ENCODE measurements at regions not wholly inside any gene's neighbourhood (a gene's known extent, or its start where the extent isn't known, plus 50 kb on each side); places are given as distances from the start of the nearest gene placed in this dataset.

DNA sequence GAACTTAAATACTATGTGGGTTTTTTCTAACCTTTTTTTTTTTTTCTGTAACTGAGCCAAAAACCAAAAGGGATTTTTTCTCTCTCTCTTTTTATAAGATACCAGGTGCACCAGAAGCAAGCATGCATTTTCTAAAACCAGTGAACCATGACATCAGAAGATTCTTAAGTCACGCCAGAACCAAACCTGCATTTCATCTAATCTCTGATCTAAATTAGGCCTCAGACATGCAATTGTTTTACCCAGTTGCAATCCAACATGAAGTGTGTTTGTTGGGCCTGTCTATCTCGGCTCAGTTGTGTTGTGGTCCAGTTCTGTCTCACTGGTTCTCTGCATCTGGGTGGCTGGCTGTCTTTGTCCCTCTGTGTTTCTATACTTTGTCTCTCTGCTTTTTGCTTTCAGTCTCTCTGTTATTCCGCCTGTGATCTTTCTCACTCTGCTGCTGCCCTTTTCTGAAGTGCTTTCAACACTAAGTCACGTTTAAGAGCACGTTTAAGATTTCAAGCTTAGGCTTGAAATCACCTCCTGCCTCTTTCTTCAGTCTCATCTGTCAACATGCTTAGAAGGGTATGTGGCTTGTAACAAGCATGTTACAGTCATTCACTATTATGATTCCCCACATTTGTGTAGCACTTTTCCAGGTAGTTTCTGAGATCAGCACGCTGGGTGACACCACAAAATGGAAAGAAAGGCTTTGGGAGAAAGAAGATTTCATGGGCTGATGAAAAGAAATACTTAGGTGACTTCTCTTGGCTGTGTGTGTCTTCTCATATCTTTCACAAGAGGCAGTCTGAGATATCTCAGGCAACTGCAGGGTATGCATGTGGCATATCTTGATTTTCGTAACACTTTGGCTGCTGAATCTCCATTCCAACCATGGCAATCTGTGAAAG, 488.9 kb downstream of the SHISA9 start:
- TF ChIP-seq, protein P1, sequence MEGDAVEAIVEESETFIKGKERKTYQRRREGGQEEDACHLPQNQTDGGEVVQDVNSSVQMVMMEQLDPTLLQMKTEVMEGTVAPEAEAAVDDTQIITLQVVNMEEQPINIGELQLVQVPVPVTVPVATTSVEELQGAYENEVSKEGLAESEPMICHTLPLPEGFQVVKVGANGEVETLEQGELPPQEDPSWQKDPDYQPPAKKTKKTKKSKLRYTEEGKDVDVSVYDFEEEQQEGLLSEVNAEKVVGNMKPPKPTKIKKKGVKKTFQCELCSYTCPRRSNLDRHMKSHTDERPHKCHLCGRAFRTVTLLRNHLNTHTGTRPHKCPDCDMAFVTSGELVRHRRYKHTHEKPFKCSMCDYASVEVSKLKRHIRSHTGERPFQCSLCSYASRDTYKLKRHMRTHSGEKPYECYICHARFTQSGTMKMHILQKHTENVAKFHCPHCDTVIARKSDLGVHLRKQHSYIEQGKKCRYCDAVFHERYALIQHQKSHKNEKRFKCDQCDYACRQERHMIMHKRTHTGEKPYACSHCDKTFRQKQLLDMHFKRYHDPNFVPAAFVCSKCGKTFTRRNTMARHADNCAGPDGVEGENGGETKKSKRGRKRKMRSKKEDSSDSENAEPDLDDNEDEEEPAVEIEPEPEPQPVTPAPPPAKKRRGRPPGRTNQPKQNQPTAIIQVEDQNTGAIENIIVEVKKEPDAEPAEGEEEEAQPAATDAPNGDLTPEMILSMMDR (conservative IDR thresholded peaks at IDR 0.05 in 1 of 2, IDR thresholded peaks at IDR 0.05 in 1 of 2; ENCODE audit: extremely low read depth in 1 of 2, insufficient read depth in 1 of 2, low read depth in 1 of 2, low read length in 2 of 2): no peak
- no peak for TF ChIP-seq EZH2 (IDR thresholded peaks at IDR 0.05; ENCODE audit: borderline replicate concordance, low read length)
